ENCODE measurements at regions not wholly inside any gene's neighbourhood (a gene's known extent, or its start where the extent isn't known, plus 50 kb on each side); places are given as distances from the start of the nearest gene placed in this dataset.
"Not testable (repeated sequence)": the region's sequence is repeated elsewhere in the genome, so short reads cannot be mapped to it uniquely, and the experiment has no call there.

DNA sequence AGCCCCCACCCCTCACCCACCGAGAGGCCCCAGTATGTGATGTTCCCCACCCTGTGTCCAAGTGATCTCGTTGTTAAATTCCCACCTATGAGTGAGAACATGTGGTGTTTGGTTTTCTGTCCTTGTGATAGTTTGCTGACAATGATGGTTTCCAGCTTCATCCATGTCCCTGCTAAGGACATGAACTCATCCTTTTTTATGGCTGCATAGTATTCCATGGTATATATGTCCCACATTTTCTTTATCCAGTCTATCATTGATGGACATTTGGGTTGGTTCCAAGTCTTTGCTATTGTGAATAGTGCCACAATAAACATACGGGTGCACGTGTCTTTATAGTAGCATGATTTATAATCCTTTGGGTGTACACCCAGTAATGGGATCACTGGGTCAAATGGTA is 79.2 kb downstream of the PXDC1 start:
- not testable (repeated sequence) for DNase-seq (ENCODE audit: low spot score)

DNA sequence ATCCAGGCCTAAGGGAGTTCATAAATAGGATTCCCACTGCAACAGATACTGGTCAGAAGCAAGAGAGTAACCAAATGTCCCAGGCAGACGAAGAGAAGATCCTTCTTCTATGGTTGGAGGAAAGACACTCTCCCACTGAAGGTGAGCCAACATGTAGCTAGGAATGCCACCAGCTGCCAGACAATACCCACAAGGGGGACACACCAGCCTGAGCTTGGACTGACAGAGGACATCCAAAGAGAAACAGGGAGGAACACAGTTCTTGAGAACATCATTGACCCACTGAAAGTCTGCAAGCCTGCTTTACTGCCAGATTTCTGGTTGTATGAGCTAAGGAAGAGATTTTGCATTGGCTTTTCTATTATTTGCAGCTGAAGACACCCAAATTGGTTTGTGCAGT is 80.1 kb downstream of the PXDC1 start:
- no peak for DNase-seq (ENCODE audit: low spot score)

DNA sequence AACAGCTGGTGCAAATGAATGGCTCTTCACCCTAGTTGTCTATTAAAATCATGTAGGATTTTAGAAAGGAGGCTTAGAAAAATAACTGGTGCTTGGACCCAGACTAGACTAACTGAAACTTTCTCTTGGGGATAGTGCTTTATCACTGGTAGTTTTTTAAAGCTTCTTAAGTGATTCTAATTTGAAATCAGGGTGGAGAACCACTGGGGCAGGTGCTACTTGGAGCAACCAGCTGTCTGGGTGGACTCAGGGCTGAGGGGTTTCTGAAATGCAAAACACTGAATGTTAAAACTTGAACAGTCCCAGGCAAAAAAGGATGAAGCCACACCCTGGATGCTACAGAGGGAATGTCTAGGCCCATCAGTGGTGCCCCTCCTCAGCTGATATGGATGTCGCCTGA is 81.2 kb downstream of the PXDC1 start:
- no peak for DNase-seq (ENCODE audit: low spot score)

DNA sequence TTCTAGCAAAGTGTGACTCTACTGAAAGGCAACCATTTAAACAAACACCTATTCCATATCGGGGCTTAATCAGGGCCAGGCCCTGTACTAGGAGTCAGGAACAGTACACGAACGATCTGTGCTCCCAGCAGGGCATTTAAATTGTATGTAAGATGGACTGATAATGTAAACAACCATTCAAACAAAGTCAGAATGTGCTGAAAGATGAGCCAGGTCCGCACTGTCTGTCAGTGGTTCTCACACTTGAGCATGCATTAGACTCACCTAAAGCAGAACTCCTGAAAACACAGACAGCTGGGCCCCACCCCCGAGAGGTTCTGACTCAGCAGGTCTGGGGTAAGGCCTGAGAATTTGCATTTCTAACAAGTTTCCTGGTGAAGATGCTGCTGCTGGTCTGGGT is 81.6 kb downstream of the PXDC1 start:
- no peak for DNase-seq (ENCODE audit: low spot score)

DNA sequence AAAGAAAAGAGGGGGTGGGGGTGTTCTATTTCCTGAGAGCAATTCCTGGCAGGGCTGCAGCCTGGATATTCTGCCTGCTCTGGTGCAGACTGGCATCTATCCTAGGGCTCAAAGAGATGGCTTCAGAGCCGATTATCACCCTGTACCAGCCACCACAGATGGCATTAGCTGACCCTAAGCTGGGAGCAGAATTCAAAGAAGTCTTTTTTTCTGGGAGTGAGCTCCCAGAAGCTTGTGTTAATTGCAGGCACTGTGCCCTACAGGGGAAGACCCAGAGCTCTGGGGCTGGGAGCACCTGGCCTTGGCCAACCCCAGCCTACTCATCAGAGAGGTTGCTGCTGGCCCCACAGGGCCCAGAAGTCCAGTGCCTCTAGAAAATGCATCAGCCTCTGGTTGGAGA is 85.9 kb downstream of the PXDC1 start:
- no peak for DNase-seq (ENCODE audit: low spot score)

DNA sequence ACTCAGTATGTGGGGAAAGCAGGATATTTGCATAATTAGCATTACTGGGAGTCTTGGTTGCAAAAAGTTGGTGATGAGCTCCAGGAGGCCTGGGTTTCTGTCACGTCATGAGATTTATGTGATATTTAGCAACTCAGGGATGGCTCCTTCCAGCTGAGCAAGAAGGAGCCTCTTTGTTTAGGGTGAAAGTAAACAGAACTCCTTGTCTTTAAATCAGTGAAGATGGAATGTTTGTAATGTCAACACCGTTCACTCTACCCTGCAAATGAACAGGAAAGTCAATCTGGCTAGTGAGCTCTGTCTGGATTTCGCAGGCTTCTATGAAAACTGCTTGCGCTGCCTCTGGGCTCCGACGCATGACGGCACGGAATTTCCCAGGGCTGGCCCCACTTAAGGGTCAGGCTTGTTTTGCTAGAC is 86.9 kb downstream of the PXDC1 start:
- peak; percentile 29 for DNase-seq (ENCODE audit: low spot score)

DNA sequence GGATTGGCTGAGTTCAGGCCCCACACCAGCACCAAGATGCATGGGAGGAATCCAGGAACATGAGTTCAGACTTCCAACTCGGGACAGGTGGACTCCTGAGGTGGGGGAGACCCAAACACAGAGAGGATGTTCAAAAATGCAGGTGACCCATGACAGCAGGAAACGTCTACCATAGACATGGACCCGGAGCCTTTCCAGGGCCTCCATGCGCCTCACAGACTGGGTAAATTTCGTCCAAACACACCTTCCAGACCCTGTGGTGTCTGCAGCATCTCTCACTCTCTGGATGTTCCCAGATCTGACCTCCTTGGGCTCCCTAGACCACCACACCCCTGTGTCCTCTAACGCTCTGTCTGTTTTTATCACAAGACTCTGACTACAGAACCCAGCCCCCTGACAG is 87.7 kb downstream of the PXDC1 start:
- no peak for DNase-seq (ENCODE audit: low spot score)

DNA sequence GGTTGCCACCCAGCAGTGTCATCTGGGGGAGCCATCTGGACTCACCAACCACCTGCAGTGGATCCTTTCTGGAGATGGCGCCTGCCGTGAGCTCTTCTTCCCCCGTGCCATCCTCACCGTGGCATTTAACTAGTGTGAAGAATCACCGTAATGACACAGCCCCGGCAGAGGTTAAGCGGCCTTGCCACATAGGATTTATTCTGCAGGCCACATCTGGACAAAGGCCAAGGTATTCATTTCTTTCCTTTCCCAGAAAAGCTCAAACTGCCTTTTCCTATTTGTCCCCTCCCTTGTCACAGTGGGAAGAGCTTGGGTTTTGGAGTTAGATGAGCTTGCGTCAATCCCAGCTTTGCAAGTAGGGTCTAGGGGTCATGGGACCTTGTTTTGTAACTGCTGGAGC is 88.4 kb downstream of the PXDC1 start:
- DNase-seq (ENCODE audit: low spot score): no peak

DNA sequence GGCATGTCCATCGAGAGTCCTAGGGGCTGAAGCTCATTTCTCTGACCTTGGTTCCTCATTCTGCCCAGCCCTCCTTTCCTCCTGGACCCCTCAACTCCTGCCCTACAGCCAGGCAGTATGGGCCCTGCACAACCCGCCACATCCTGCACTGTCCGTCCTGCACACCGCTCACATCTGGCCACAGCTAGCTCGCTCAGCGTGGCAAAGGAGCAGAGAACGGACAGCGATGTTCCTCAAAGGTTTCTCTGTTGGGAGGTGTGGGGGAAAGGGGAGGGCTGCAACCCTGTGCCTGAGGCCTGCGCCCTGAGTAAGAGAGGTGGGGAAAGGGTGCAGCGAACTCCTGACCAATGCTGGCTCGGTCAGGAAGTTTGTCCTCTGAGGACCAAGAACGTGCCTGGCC is 90.1 kb downstream of the PXDC1 start:
- no peak for DNase-seq (ENCODE audit: low spot score)

DNA sequence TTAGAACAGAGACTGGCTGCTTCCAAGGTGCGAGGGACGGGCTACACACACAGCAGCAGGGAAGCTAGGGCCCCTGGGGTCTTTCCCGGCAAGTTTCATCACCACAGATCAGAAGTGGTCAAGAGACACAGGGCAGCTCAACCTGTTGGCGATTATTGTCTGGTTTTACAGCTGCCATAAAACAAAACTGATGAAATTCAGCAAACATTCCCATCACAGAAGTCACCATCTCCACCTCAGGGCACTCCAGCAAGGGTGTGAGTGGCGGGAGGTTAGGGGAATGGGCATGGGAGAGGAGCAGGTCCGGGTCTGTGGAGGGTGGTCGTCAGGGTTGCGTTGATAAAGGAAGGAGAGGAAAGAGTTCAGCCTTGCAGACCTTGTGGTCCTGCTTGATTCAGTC is 91.0 kb downstream of the PXDC1 start:
- DNase-seq (ENCODE audit: low spot score): peak; percentile 49

DNA sequence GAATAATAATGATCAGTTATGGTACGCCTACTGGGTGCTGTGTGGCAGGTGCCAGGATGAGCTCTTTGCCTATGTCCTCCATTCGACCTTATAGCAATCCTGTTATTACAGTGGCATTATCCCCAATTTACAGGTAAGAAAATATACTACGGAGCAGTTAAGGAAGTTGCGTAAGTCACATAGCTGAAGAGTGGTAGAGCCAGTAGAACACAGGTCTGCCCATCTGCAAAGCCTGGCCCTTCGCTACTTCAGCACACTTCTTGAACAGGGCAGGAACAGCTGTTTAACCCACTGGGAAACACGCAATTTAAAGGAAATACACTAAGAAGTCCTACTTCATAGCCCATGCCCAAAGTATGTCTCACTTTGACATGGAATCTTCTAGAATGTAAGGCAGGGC is 91.8 kb downstream of the PXDC1 start:
- DNase-seq (ENCODE audit: low spot score): no peak

DNA sequence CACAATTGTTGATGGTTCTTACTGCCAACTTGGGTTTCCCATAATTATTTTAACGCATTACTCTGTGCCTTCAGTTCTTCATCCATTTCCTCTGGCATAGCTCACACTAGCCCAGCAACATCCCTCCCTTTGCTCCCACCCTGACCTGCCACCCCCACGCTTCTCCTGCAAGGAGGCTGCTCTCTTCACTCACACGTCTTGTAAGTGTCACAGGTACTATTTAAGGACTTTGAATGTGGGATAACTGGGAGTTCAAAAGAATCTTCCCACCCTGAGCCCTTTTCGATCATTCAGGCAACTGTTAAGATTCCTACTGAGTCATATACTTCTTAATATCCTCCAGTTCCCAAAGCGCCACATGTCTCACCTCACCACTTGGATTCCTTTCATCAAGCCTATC is 95.4 kb downstream of the PXDC1 start:
- no peak for DNase-seq (ENCODE audit: low spot score)

DNA sequence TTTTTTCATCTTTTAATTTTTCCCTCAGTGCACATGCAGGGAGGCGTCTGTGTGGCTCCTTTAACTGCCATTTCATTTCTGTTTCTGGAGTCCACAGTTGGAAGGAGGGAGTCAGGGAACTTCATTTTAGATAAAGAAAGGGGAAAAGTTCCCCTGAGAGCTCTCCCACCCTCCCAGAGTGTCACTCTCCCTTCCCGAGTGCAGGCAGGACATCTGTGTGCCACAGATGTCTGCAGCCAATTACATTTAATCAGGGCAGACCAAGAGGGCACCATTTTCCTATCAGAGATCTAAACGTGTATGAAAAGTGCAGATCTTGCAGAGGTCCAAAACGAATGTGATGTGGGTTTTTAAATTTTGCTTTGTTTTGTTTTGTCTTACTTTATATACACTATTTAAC is 96.6 kb downstream of the PXDC1 start:
- DNase-seq (ENCODE audit: low spot score): no peak

DNA sequence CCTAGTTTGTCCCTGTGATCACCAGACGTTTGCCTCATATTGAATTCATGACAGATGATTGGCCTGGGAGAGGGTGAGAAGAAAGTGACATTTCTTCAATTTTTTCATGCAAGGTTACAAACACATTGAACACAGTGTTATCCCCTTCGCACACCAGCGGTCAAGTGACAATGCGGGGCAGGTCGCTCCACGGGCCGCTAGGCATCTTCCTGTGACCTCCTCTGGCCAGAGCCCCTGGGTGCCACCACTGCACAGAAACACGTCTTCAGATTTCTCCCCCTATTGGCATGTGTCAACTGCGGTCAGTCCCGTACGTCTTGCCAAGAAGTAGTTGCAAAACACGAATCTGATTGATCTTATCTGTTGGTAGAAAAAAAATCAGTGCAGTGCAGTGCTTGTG is 97.1 kb downstream of the PXDC1 start:
- no peak for DNase-seq (ENCODE audit: low spot score)

DNA sequence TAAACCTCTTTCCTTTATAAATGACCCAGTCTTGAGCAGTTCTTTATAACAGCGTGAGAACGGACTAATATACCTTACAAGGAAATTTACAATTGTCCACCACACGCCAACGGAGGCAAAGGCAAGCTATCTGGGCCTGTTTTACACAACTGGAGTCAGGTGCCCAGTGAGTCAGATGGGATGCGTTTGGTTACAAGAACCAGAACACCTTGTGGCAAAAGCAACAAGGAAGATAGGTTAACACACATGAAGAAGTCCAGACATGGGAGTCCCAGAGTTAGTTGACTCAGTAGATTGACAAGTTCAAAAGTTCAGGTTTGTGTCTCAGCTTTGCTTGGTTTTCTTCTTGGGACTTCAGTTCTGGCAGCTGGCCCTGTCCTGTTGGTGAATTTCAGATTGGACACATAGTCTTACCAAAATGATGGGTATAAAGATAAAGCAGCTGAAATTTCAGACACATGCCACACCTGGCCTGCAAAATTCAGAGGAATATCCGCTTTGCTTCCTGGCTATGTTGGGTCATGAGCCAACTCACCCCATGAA is 97.9 kb downstream of the PXDC1 start:
- no peak for DNase-seq (ENCODE audit: low spot score)

DNA sequence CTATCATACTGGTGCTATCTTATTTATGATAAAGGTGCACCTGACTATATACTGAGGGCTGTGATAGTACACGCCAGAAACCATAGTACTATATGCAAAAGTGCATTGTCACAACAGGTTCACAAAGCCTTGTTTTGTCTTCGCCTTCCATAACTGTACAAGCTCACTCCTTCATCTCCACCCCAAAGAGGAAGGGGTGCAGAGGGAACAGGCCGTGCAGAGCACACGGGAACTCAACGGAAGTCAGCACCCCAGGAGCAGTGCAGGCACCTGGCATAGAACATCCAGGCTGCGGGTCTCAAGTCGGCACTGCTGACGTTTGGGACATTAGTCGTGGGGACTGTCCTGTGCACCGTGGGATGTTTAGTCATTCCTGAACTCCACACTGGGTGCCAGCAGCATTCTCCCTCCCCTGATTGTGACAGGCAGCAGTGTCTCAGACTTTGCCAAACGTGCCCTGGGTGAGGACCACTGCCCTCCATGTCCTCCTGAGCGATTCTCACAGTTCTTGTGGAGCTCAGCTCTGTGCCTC is 99.7 kb downstream of the PXDC1 start:
- no peak for DNase-seq (ENCODE audit: low spot score)

DNA sequence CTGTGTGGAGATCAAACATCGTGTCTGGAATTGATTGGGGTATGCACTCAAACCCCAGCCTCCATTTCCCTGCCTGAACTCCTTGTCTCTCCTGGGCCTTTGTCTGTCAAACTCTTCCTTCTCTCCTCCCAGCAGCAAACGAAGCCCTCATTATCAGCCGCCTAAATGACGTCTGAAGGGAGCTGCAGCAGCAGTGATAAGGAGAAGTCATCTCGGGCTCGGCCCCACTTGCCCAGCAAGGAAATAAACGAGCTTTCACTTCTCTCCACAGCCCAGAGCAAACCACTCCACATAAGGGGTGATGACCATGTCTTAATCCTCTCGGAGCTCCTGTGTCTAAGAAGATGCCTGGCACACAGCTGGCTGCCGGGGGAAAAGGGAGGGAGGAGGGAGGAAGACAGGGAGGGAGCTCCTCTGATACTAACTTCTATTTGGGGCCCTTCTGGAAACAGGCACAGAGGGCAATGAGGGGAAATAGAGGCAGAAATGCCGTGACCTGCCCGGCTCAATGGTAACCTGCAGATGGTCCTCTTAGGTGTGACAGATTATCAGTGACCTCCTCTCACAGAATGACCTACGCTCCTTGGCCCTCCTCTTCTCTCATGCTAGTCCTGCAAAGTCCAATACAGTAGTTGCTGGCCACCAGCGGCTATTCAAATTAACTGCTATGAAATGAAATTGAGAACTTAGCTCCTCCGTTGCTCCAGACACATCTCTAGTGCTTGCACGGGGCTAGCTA is 100.4 kb downstream of the PXDC1 start:
- no peak for DNase-seq (ENCODE audit: low spot score)

DNA sequence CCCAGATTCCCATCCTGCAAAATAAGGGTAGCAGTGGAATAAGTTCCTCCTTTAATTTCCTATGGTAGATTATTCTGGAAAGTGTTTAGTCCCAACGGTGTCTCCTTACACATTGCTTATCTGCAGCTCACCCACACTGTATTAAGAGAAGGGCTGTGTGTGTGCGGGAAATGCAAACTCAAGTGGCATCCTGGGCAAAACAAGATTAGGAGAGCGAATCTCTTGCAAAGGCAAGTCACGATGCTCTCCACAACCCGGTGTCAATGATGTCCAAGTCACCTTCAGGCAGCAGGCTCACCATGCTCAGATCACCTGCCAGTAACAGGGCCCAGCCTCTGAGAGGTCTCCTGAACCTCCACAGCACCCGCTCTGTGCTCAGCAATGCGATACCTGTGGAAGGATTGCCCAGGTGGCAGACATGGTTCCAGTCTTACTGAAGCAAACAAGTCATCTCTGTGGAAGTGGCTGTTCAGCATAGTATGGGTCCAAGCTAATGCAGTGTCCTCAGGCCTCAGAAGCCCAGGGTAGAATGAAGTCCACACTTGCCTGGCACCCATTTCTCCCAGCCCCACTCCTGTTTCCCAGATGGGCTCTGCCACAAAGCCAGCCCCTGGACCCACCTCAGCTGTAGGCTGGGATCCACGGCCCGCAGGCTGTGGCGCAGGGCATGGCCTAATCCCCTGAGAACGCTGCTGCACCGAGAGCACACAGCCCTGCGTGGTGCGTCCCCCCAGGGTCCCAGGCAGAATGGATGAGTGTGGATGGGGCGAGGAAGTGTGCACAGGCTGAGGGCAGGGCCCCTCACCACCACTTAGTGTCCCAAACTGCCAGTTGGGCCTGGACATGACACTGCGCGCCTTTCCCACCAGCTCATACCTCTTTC is 101.2 kb downstream of the PXDC1 start:
- no peak for DNase-seq (ENCODE audit: low spot score)

DNA sequence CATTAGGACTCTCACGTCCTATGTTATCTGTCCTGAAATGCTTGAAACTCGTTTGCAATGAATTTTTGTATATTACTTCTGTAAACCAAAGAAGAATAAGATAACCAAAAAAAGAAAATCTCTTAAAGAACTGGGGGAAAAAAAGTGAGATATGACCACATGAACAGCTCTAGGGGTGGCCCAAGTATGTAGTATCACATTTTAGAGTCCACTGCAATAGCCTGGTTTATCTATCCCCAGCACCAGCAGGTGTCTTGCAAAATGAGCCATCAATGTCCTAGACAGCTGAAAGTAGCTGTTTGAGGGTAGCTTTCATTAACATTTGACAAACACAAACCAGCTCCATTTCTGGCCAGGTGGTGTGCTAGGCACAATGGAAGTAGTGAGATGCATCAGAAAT is 102.8 kb downstream of the PXDC1 start:
- DNase-seq (ENCODE audit: low spot score): no peak

DNA sequence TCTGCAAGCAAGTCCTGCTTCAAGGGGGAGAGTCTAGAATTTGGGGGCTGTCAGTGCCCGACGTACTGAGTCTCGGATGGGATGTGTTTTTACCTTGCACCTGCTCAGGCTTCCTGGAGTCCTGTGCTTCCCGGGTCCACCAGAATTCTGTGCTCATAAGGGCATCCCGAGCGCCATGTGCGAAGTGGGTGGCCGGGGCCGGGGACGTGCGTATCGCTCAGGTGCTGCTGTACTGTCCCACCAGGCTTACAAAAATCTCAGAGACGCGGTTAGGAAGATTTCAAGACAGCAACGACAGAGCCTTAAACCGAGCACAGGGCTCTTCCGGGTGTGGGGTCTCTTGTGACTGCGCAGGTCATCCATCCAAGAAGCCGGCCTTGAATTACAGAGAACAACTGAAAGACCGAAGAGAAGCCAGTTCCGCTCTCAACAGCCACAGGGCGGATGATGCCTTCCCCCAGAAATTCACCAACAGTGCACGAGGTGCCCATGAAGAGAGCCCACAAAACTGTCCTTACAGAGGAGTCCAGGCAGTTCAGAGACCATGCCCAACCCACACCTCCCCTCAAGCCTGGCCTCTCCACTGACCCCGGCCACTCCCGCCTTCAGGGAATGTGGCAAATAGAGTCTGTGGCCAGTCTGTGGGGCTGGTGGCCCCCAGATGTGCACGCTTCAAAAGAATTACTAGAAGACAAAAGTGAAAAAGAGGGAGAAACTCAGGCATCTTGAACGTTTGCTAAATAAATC is 104.7 kb downstream of the PXDC1 start:
- no peak for DNase-seq (ENCODE audit: low spot score)

DNA sequence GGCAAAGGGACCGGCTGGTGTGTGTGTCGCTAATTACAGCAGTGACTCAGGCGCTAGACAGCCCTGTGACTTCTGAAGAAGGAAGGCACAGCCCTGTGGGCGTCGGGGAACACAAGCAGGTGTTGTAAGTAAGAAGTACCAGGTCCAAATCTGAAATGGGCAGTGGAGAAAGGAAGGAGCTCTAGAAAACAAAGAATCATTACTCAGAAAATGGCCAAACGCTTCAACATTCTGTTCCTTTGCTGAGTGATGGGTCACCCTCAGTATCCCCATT is 106.8 kb downstream of the PXDC1 start:
- DNase-seq (ENCODE audit: low spot score): no peak

DNA sequence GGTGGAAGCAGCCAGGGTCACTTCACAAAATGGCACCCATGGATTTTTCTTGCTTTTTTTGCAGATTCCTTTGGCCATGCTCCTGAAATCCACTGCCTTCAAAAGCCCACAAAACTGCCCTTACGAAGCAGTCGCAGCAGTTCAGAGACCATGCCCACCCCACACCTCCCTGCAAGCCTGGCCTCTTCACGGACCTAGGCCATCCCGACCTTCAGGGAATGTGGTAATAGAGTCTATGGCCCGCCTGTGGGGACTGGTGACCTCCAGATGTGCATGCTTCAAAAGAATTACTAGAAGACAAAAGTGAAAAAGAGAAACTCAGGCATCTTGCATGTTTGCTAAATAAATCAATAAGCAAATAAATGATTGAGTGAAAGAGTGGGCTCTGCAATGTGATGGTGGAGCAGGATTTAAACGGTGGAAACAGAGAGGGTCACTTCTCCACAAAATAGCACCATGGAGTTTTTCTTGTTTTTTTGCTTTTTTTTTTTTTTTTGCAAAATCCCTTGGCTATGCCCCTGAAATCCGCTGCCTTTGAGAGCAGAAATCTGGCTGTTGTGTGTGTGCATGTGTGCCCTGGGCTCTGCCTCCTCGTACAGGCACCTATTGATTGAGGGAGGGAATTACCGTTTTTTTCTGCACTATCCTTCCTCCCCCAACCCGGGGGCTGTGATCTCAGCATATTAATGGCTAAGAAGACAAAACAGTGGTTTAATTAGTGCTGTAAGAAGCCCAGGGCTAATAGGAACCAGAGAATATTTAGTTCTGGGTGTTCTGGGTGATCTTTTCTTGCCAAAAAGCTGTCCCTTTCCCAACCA is 107.4 kb downstream of the PXDC1 start:
- DNase-seq (ENCODE audit: low spot score): no peak
